ENCODE measurements at regions not wholly inside any gene's neighbourhood (a gene's known extent, or its start where the extent isn't known, plus 50 kb on each side); places are given as distances from the start of the nearest gene placed in this dataset.

DNA sequence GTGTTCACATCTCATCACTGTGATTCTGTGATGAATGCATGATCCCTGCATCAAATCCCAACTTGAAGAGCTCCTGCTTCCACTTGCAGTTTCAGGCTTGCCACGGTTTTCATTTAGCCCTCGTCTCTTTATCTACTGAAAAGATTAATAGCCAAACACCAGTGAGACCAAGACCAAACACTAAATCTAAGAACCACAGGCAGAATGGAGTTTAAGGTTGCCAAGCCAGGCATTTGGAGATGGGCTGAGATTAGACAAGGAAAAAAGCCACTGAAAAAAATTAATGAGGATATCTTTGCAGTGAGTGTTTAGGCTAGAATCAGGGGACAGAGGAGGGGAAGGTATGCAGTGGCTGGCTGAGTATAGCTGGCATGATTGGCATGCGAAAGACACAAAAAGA lies 227.2 kb upstream of the BLID start:
- no peaks in the 10 kb centered on the region for H3K36me3 ChIP-seq
- intact Hi-C loops (cut with DNase I), result no loop called here
- no peaks in the 10 kb centered on the region for H3K9me3 ChIP-seq
- TF ChIP-seq CTCF (IDR thresholded peaks at IDR 0.05) (no peak), POLR2A (IDR thresholded peaks at IDR 0.05) (no peak), EP300 (IDR thresholded peaks at IDR 0.05) (no peak)
- WGBS, 3 donors, result 48 to 58% (median 49%) methylated on average over 3 of the region's 3 CpGs
- no peaks in the 10 kb centered on the region for H3K27me3 ChIP-seq
- H3K4me1 ChIP-seq (ENCODE audit: insufficient read depth), result no peaks in the 10 kb centered on the region
- no peak overlapping the region for H3K4me3 ChIP-seq
- no peak overlapping the region for H3K27ac ChIP-seq
- DNase-seq, result no peak

GRCh38 chr11:122342089-122342744 lies 226.2 kb upstream of the BLID start:
- H3K27me3 ChIP-seq, result no peaks in the 10 kb centered on the region
- no peak overlapping the region for H3K27ac ChIP-seq
- TF ChIP-seq CTCF (IDR thresholded peaks at IDR 0.05), result no peak
- no peak for TF ChIP-seq EP300 (IDR thresholded peaks at IDR 0.05)
- TF ChIP-seq POLR2A (IDR thresholded peaks at IDR 0.05), result no peak
- intact Hi-C loops (cut with DNase I), result no loop called here
- H3K9me3 ChIP-seq, result no peaks in the 10 kb centered on the region
- no peaks in the 10 kb centered on the region for H3K36me3 ChIP-seq
- no peak for DNase-seq
- WGBS, 3 donors, result 90 to 93% (median 92%) methylated on average over 4 of the region's 4 CpGs
- H3K4me1 ChIP-seq (ENCODE audit: insufficient read depth), result no peaks in the 10 kb centered on the region
- no peak overlapping the region for H3K4me3 ChIP-seq

DNA sequence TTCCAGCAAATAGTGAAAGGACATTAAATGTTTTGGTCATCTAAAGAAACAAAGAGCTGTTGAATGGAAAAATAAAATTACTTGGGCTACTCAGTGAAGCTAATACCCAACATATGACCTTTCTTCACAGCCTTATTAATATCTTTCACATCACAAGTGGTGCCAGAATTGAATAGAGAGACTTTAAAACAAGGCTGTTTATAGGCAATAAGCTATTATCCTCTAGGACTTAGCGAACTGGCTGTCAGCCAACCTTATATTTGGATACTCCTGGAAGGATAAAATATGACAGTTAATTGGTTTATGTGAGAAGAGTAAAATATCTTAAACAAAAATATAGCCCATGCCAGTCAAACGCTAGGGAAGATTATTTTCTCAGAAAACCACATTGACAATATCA lies 225.5 kb upstream of the BLID start:
- Histone ChIP-seq H3K4me3 (no peak overlapping the region), H3K4me1 (ENCODE audit: insufficient read depth) (no peaks in the 10 kb centered on the region), H3K9me3 (no peaks in the 10 kb centered on the region), H3K27ac (no peak overlapping the region), H3K27me3 (no peaks in the 10 kb centered on the region), H3K36me3 (no peaks in the 10 kb centered on the region)
- DNase-seq, result no peak
- 51 to 59% (median 58%) methylated on average over 2 of the region's 2 CpGs for WGBS, 3 donors
- TF ChIP-seq EP300 (IDR thresholded peaks at IDR 0.05) (no peak), POLR2A (IDR thresholded peaks at IDR 0.05) (no peak), CTCF (IDR thresholded peaks at IDR 0.05) (no peak)
- intact Hi-C loops (cut with DNase I), result no loop called here

- Histone ChIP-seq H3K27ac (no peak overlapping the region), H3K4me1 (ENCODE audit: insufficient read depth) (no peaks in the 10 kb centered on the region), H3K4me3 (no peak overlapping the region), H3K36me3 (no peaks in the 10 kb centered on the region), H3K27me3 (no peaks in the 10 kb centered on the region), H3K9me3 (no peaks in the 10 kb centered on the region)
- TF ChIP-seq POLR2A (IDR thresholded peaks at IDR 0.05) (no peak), CTCF (IDR thresholded peaks at IDR 0.05) (no peak), EP300 (IDR thresholded peaks at IDR 0.05) (no peak)
- 42 to 52% (median 50%) methylated on average over 3 of the region's 3 CpGs for WGBS, 3 donors
- intact Hi-C loops (cut with DNase I), result no loop called here
- no peak for DNase-seq
Observed at GRCh38 chr11:122340607-122341290, 224.7 kb upstream of the BLID start.

All from ovary (tissue), 7 donors.